GM19240 (cell line): ENCODE measurements at regions not wholly inside any gene's neighbourhood (a gene's known extent, or its start where the extent isn't known, plus 50 kb on each side); places are given as distances from the start of the nearest gene placed in this dataset.

Experiments used
- DNase-seq: peaks from one replicate; pipeline ENCODE4 v3.0.0; 2011; ENCODE audit warnings: low spot score; ENCODE audit not compliant: insufficient read length

DNA sequence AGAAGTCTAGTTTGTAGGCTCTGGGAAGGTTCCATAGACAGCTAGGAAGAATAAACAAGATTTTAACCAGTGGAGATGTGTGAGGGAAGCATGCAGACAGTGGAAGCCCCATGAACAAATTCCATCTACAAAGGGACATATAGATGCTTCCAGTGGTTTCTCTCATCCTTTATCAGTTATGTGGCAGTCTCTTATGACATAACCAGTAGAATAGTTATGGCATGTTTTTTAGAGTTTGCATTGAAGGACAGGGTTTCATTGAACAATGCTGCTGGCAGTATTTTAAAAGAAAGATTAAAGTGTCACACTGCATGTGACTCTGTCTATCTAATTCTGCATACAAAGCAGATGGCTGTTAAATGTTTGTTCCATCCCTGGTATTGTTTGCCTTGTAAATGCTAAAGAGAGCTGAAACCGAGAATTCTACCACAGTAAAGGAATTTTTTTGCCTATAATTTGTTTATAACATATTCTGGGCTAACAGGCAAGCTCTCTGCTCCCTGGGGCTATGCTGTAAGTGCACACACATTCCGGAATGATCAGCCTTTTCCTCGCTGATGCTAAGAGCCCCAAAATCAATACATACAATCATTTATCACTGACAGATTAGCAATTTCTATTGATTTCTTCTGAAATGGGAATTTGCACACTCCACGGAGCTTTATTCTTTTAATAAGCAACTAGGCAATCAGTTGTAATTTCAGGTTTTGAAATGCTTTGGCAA is 76.8 kb upstream of the PELI1 start:
- DNase-seq = no peak

DNA sequence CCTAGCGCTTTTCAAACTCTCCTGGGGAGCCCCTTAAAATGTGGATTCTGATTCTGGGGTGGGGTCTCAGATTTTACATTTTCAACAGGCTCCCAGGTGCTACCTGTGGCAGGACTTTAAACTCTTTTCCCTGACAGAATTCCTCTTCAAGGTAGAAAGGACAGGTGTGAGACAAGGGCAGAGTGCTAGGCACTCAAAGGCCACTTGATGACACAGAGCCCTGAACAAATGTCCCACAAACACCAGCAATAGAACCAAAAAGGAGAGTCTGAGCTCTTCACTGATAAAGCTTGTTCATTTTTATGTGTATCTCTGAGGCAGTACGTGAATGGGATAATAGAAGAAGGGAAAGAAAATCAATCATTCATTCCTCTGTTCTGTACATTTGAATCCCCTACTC is 77.7 kb upstream of the PELI1 start:
- DNase-seq = no peak

DNA sequence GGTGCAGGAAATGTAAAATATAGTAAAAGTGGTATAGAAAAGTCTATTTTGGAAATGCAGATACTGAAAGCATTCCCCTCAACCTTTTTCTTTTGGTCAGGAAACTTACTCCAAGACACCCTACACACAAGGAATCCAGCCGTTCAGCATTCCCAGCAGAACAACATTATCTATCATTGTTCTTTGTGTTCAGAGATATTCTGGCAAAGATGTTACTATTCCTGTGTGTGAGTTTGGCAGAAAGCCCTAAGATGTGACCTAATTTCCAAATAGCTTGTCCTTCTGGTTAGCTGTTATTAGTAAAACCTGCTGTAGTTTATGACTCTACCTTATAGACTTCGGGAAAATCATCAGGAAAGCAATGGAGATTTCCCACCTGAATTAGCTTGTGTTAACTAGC is 78.1 kb upstream of the PELI1 start:
- DNase-seq = no peak

DNA sequence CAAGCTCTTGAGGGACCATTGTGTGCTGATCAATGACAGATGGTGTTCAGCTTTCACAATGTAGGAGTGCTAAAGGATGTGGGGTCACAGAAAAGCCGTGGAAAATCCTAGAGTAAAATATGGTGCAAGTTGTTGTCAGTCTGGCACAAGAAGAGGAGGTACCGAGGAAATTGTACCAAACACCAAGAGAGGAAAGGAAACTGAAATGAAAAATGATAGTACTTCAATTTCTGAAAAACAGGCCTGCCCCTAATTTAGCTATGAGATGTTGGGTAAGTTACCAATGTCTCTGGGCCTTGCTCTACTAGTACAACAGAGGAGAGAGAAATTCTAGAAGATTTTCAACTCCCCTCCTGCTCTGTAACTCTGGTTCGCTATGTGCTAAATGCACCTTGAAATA is 78.8 kb upstream of the PELI1 start:
- DNase-seq = no peak

DNA sequence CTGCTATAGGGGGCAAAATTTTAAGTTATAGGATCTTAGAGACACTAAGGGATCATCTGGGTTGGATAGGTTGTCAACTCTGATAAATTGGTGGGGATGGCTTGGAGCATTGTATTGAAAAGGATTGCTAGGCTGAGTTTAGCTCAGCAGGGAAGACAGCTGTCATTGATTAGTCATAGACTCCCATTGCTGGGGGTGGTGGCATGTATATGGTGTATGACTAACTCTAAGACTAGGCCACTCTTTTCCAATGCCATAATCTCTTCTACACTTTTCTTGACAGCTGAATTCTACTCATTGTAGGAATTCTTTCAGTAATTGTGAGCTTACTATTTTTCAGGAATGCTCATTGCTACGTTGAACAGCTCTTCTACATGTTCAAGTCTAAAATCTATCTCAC is 81.3 kb upstream of the PELI1 start:
- no peak for DNase-seq

DNA sequence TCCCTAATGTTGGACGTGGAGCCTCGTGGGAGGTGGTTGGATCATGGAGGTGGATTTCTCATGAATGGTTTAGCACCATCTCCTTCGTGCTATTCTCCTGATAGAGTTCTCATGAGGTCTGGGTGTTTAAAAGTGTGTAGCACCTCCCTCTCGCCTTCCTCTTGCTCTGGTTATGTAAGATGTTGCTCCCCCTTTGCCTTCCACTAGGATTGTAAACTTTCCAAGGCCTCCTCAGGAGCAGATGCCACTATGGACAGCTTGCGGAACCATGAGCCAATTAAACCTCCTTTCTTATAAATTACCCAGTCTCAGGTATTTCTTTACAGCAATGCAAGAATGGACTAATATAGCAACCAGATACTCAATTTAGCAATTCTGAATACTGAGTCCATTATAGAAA is 82.4 kb upstream of the PELI1 start:
- DNase-seq = no peak

DNA sequence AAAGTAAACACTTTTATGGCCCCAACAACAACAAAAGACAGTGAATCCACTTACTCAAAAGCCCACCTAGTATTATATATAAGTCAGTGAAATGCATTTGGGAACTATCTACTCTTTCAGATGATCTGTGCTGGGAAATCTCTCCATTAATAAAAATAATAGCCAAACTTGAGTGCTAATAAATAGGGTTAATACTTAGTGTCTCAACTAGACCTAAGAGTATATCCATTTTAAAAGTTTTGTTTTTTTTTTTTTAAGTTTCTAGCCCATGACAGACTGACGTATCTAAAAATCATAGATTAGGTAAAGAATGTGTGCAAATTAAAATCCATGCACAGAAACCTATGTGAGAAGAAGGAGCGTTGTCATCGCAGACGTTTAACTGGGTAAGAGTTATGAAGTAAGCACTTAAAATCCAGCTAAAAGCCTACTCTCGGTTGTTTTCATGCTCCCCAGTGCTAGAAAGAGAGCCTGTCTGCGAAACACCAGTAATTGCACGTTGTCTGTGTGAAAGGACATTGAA is 83.4 kb upstream of the PELI1 start:
- DNase-seq = no peak

DNA sequence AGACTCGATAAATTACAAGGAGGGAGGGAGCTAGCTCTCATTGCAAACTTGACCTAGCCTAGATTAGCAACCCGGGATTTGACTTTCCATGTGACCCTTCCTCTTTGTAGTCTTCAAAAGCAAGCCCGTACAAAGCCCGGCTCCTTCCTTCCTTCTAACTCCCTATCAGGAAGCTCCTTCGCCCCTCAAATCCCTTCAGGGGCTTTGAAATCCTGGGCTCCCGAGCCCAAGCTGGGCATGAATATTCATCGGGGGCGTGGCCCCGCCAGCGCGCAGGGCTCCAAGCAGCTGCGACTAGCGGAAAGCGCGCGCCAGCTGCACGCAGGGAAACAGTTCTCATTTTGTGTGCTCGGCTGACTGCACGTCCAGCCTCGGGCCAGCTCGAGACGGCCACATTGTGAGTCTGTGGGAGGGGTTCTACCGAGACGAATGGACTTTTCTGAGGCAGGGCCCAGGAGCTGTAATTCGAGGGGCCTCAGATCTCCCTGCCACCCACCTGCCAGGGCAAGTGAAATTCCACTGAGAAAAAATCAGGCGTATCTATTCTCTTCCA is 84.0 kb upstream of the PELI1 start:
- peak; percentile 42 for DNase-seq

DNA sequence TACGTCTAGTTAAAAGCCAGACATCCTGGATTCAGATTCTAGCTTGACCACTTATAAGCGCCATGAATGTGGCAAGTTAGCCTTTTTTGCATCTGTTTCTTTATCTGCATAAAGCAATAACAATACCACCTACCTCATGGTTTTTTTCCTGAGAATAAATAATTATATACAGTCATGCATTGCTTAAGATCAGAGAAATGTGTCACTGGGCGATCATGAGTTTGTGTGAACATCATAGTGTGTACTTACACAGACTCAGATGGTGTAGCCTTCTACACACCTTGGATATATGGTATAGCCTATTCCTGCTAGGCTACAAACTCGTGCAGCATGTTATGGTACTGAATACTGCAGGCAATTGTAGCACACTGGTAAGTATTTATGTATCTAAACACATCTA is 84.7 kb upstream of the PELI1 start:
- no peak for DNase-seq

DNA sequence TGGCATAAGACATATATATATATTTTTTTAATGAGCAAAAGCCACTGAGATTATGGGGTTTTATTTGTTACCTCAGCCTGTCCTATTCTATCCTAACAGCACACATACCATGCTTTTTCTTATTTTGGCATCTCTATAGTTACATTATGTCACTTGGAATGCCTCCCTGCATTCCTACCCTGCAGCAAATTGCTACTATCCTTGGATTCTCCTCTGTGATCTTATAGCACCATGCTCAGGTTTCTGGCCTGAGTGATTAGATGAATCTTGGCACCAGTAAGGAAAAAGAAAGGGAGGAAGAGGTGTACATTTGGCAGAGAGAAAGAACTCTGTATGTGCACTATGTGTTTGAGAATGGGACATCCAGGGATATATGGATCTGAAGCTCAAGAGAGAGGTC is 86.3 kb upstream of the PELI1 start:
- DNase-seq = no peak

DNA sequence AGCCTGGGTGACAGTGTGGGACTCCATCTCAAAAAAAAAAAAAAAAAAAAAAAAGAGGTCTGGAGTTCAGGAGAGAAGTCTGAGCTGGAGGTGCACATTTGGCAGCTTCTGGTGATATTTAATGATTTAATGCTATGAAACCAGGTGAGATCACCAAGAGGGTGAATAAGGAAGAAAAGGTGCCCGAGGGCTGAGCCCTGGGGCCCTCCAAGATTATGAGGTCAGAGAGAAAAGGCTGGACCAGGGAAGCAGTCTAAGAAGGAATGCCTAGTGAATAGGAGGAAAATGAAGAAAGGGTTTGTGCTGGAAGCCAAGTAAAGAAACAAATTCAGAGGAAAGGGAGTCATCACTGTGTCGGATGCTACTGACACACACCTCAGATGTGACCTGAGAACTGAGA is 88.0 kb upstream of the PELI1 start:
- DNase-seq = no peak

DNA sequence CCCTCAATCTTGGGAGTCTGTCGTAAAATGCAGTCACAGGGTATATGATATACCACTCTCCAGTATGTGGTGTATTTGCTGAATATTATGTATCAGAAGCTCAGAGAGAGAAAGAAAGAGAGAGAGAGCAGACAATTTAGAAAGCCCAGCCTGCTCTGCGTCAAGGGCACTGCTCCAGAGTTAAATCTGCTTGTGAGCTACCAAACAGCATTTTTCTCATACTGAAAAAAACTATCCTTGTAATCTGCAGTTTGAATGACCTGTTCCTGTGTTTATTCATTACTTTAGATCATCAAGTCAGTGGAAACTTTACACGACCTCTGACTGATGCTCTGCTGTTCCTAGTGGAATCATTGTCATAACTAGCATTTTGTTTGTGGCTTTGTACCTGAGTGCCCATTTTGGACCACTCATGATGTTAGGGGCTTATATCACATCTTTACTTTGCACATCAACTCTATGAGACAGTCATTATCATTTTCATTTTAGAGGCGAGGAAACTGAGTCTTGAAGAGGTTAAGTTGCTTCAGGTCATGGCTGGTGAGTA is 89.2 kb upstream of the PELI1 start:
- no peak for DNase-seq

DNA sequence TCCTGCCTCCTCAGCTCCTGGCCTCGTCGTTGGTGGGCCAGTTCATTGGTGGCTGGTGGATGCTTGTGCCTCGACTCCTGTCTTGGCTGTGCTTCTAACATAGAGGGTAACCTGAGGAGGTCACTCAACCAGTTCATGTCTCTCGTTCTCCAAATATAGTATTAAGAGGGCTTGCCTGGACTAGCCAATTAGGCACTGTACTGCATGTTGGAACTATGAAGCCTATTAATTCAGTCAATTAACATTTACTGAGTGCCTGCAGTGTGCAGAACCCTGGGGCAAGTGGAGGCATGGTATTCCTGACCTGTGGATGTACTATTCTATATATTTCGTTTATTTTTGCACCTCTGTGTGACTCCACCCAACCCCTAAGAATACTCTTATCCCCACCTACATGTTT is 89.9 kb upstream of the PELI1 start:
- no peak for DNase-seq

DNA sequence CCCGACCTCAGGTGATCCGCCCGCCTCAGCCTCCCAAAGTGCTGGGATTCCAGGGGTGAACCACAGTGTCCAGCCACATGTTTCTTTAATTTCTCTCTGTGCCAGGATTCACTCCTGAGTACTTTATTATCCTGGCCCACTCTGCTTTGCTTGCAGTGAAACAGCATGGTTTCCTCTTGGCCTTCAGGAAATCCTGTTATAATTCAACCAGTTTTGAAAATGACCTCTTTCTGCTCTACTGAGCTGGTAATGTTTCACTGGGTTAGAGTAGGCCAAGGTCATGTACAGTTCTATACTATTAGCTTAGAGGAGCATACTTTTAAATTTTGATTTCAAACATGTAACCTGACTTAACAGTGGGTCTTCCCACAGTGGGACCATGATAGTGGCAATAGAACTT is 90.6 kb upstream of the PELI1 start:
- no peak for DNase-seq

DNA sequence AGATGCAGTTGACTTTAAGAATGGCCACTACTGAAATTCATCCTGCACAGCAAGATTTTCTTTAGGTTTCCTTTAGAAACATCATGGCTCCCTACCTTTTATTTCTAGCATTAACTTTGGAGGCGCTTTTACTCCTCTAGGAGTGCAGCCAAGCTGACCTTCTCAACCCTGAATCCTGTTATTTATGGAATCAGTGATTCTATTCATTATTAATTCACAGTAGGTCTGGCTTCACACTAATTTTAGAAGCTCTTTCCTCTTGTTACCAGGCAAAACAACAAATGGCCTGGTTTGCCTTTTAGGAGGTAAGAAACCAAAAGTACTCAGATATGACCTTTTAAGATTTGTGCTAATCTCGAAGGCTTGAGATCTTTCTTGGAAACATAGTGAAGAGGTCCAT is 93.0 kb upstream of the PELI1 start:
- DNase-seq = no peak

DNA sequence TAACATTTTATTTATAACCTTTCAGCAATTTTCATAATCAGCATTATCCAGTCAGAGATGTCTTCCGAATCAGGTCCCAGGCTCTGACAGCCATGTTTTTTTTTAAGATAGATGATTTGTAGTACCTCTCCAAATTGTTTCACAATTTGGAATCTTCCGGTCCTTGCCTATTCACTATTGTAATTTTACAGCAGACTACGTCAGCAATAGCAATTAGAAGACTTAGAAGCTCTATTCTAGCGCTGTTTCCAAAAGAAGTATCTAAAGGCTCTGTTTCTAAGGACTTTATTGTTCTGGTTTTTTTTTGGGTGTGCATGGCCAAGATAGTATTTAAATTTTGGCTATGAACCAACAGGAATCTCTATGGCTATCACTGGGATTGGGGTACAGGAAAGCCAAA is 94.6 kb upstream of the PELI1 start:
- no peak for DNase-seq

DNA sequence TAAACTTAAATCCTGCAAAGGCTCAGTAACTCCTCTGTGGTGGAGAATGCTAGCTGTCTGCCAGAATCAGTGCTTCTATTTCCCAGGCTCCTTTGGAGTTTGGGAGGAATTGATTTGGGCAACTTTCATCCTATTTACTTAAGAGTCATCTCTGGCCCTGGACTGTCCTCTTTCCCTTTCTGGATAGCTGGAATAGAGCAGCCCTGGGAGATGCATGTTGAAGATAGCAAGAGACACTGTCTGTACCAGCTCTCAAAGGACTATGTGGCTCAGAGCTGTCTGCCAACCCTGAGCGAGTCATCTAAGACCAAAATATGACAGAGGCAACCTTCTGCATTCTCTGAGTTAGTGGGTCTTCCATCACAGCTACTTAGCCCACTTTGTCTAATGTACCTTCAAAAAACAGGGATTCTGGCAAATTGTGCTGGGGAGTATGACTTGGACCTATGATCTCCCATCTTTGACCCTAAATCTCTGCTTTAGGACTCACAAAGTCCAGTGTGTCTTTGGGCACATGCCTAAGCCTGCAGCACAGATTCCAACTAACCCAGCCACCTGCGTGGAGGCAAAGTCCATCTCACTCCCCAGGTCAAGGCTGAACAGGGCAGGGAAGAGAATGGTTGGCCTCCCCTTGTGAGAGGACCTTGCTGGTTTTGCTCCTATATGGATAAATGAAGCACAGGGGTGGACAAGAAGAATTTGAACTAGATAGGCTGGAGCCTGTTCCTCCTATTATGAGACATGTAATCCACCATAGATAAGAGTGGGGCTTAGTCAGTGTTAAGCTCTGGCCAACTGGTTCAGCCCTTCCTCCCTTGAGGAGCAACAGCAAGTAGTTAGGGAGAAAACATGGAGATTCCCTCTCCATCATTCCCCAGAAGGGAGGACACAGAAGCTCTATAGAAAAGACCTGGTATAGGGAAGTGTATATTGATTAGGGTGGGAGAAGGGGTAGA is 99.1 kb upstream of the PELI1 start:
- DNase-seq = no peak

DNA sequence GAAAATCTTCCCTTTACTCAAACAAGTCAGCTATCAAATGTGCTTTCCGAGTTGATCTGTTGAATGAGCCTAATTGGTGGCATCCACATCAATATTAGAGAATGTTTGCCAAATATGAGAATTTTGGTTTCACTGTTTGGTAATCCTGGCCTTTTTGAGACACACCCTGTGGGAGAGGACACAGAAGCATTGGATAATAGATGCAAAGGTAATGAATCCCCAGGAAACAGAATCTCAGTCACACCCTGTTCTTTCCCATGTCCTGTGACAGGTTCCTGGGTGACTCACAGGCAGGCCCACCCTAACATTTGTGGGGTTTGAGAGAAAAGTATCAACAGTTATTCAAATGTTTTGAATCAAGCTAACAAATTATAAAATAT is 99.8 kb upstream of the PELI1 start:
- no peak for DNase-seq

DNA sequence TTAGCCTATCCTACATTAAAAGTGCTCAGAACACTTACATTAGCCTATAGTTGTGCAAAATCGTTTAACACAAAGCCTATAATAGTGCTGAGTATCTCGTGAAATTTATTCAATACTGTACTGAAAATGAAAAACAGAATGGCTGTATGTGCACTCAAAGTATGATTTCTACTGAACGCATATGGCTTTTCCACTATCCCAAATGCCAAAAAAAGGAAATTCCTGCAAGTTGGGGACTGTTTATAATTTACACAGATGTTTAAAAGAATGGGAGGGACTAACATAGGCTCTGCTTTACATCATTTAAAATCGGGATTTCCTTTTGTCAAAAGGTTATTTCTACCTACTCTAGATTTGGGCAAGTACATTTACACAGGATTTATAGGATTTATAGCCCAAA is 101.4 kb upstream of the PELI1 start:
- DNase-seq = no peak

DNA sequence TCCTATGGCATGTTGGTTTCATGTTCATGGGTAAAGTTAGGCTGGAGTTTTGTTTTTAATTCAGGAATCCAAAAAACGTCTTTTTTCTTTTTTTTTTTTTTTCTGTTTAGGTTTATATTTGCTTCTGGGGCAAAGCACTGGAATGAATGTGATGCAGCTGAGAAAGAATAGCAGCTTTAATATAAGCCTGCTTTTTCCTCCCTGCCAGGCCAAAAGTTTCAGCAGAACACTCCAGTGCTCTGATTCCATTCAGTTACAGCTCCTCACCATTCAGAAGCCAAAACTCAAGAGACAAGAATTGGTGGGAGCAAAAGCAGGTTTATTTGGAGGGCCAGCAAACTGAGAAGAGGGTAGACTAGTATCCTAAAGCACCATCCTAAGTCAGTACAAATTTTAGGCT is 102.7 kb upstream of the PELI1 start:
- no peak for DNase-seq

DNA sequence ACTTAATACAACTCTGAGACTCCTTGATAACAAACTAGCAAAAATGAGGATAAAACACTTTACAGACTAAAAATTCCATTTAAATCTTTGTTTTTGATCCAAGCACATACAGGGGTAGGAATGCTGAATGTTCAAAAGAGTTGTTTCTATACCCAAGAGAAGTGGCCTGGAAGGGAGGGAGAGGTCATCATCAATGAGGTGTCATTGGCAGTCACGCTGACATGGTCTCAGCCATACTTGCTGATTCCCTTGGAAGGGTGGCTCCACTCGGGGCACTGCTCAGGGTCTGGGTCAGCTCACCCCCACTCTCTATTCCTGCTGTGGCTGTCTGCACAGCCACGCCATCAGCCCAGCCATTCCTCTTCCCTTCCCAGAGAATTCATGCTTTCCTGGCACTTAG is 105.2 kb upstream of the PELI1 start:
- DNase-seq = no peak

DNA sequence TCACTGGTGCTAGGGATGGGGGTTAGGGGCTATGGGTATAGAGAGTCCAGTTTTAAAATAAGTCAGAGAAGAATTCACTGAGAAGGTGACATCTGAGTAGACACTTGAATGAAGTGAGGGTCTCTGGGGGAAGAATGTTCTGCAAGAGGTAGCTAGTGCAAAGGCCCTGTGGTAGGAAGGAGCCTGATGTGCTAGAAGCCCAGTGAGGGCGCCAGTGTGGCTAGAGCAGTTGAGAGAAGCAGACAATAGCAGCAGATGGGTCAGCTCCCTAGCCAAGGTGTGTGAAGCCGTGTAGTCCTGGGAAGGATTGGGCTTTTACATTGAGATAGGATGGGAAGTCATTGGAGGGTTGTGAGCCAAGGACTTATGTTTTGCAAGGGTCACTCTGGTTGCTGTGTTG is 105.8 kb upstream of the PELI1 start:
- DNase-seq = no peak
